ENCODE measurements at regions not wholly inside any gene's neighbourhood (a gene's known extent, or its start where the extent isn't known, plus 50 kb on each side); places are given as distances from the start of the nearest gene placed in this dataset.
A peak's percentile ranks its signal among the peaks of the same experiment; 100 is the strongest.

GRCh38 chr11:116421529-116422185, 351.1 kb downstream of the BUD13 start:
- no peak overlapping the region for H3K4me3 ChIP-seq (ENCODE audit: control insufficient read depth, low read depth, low read length)
- no peak for TF ChIP-seq CTCF (conservative IDR thresholded peaks at IDR 0.05; ENCODE audit: control insufficient read depth, insufficient read depth, low read depth, low read length)
- DNase-seq (ENCODE audit: low read depth) = no peak

- no peak for TF ChIP-seq CTCF (conservative IDR thresholded peaks at IDR 0.05; ENCODE audit: control insufficient read depth, insufficient read depth, low read depth, low read length)
- peak; percentile 11 for DNase-seq (ENCODE audit: low read depth)
- no peak overlapping the region for H3K4me3 ChIP-seq (ENCODE audit: control insufficient read depth, low read depth, low read length)
Measured at GRCh38 chr11:116420770-116421528, 351.8 kb downstream of the BUD13 start.

- TF ChIP-seq CTCF (conservative IDR thresholded peaks at IDR 0.05; ENCODE audit: control insufficient read depth, insufficient read depth, low read depth, low read length) = no peak
- H3K4me3 ChIP-seq (ENCODE audit: control insufficient read depth, low read depth, low read length) = no peak overlapping the region
- no peak for DNase-seq (ENCODE audit: low read depth)
Measured at GRCh38 chr11:116420030-116420429, 352.8 kb downstream of the BUD13 start.

GRCh38 chr11:116418388-116419041, 354.3 kb downstream of the BUD13 start:
- DNase-seq (ENCODE audit: low read depth) = no peak
- no peak for TF ChIP-seq CTCF (conservative IDR thresholded peaks at IDR 0.05; ENCODE audit: control insufficient read depth, insufficient read depth, low read depth, low read length)
- no peak overlapping the region for H3K4me3 ChIP-seq (ENCODE audit: control insufficient read depth, low read depth, low read length)

- H3K4me3 ChIP-seq (ENCODE audit: control insufficient read depth, low read depth, low read length) = no peak overlapping the region
- DNase-seq (ENCODE audit: low read depth) = no peak
- TF ChIP-seq CTCF (conservative IDR thresholded peaks at IDR 0.05; ENCODE audit: control insufficient read depth, insufficient read depth, low read depth, low read length) = no peak
Measured at GRCh38 chr11:116416852-116417251, 355.9 kb downstream of the BUD13 start.

- no peak for DNase-seq (ENCODE audit: low read depth)
- H3K4me3 ChIP-seq (ENCODE audit: control insufficient read depth, low read depth, low read length) = no peak overlapping the region
- no peak for TF ChIP-seq CTCF (conservative IDR thresholded peaks at IDR 0.05; ENCODE audit: control insufficient read depth, insufficient read depth, low read depth, low read length)
Measured at GRCh38 chr11:116415095-116415494, 357.7 kb downstream of the BUD13 start.

All from fibroblast of mammary gland (primary cell).